Astrocyte of the cerebellum (primary cell): ENCODE measurements at regions not wholly inside any gene's neighbourhood (a gene's known extent, or its start where the extent isn't known, plus 50 kb on each side); places are given as distances from the start of the nearest gene placed in this dataset.
A peak's percentile ranks its signal among the peaks of the same experiment; 100 is the strongest.

ENCODE experiments used
- DNase-seq: peaks from one replicate; pipeline ENCODE4 v3.0.0-alpha.2; 2011; ENCODE audit warnings: low read depth
- H3K4me3 ChIP-seq: 2 replicates; pipeline ENCODE4 v1.5.1; 2011; ENCODE audit warnings: mild to moderate bottlenecking, low read depth, low read length, moderate library complexity
- CTCF ChIP-seq: IDR thresholded peaks from 2 replicates; pipeline ENCODE4 v1.5.1; 2012; ENCODE audit warnings: low read length, low read depth, moderate library complexity, mild to moderate bottlenecking; ENCODE audit errors: missing control alignments
- in situ Hi-C: cut with HindIII; loops from 2 replicates; pipeline ENCODE4 v1.10.0; 2017; ENCODE audit warnings: low sequenced_read_pairs

GRCh38 chr4:97504713-97505112 lies 638.6 kb downstream of the STPG2 start:
- H3K4me3 ChIP-seq, result no peak overlapping the region
- in situ Hi-C loops, result no loop called here
- DNase-seq, result no peak
- TF ChIP-seq CTCF, result no peak

GRCh38 chr4:97507587-97508245 lies 635.6 kb downstream of the STPG2 start:
- in situ Hi-C loops, result no loop called here
- peak; percentile 32 for DNase-seq
- no peak overlapping the region for H3K4me3 ChIP-seq
- no peak for TF ChIP-seq CTCF
